B cell (primary cell): ENCODE measurements at regions not wholly inside any gene's neighbourhood (a gene's known extent, or its start where the extent isn't known, plus 50 kb on each side); places are given as distances from the start of the nearest gene placed in this dataset.

ENCODE experiments used
- ATAC-seq: fragments of 200-7000 bp; cut with Tn5 transposase; one replicate; pipeline ENCODE4 v1.10.0; 2021; ENCODE audit warnings: low read depth, mild to moderate bottlenecking, moderate number of reproducible peaks, moderate library complexity
- CTCF ChIA-PET: fragments of 350-600 bp; sonication (Branson Sonifier 250); formaldehyde crosslinking; loops from one replicate; lab custom pipeline; 2021; ENCODE audit warnings: antibody characterized with exemption, inconsistent platforms; lab: Charles Lee
- POLR2A ChIA-PET: fragments of 350-600 bp; sonication (Branson Sonifier 250); formaldehyde crosslinking; loops from one replicate; lab custom pipeline; 2021; ENCODE audit warnings: antibody characterized with exemption; lab: Charles Lee
- DNase-seq: peaks from one replicate; pipeline ENCODE4 v3.0.0; 2013
- H2AFZ ChIP-seq: 2 replicates; pipeline ENCODE4 v1.6.1; 2012; ENCODE audit warnings: mild to moderate bottlenecking, low read depth, low read length; ENCODE audit not compliant: insufficient read depth, poor library complexity, severe bottlenecking
- H3K27ac ChIP-seq, 2 donors: 1 replicate in 1 of 2; 2 replicates in 1 of 2; pipeline ENCODE4 v1.5.1; 2012 to 2013; ENCODE audit warnings: low read length in 2 of 2, mild to moderate bottlenecking in 2 of 2, moderate library complexity in 1 of 2
- H3K27me3 ChIP-seq, 4 experiments: fragments of 200-600 bp in 1 of 4; sonication (generic) in 1 of 4; replicated peaks in 1 of 4; 1 replicate in 2 of 4; 2 replicates in 2 of 4; pipeline versions ENCODE4 v1.6.1 to v1.7.0; 2013 to 2016; ENCODE audit warnings: low read length in 3 of 4, mild to moderate bottlenecking in 2 of 4, mixed read lengths in 1 of 4, moderate library complexity in 1 of 4; ENCODE audit not compliant: insufficient read depth in 4 of 4, control insufficient read depth in 3 of 4; ENCODE audit errors: control extremely low read depth in 1 of 4
- H3K36me3 ChIP-seq, 2 experiments: replicated peaks in 1 of 2; 1 replicate in 1 of 2; 2 replicates in 1 of 2; pipeline versions ENCODE4 v1.6.1 to v1.7.1; 2013; ENCODE audit warnings: low read length in 1 of 2; ENCODE audit not compliant: insufficient read depth in 2 of 2, control insufficient read depth in 1 of 2; ENCODE audit errors: control extremely low read depth in 1 of 2, extremely low read depth in 1 of 2
- H3K4me1 ChIP-seq, 2 donors: fragments of 200-600 bp in 1 of 2; sonication (generic) in 1 of 2; 1 replicate in 1 of 2; 2 replicates in 1 of 2; pipeline versions ENCODE4 v1.5.1 to v1.6.1; 2013 to 2017; ENCODE audit warnings: low read length in 2 of 2; ENCODE audit not compliant: control insufficient read depth in 2 of 2, insufficient read depth in 2 of 2
- H3K4me2 ChIP-seq: replicated peaks from 2 replicates; pipeline ENCODE3; 2012; ENCODE audit warnings: mild to moderate bottlenecking, low read depth, low read length; ENCODE audit not compliant: poor library complexity, severe bottlenecking
- H3K4me3 ChIP-seq, 5 experiments: fragments of 200-600 bp in 1 of 5; sonication (generic) in 1 of 5; 1 replicate in 3 of 5; 2 replicates in 2 of 5; pipeline versions ENCODE4 v1.5.1 to v1.7.0; 2011 to 2016; ENCODE audit warnings: low read length in 4 of 5, mild to moderate bottlenecking in 4 of 5, low read depth in 2 of 5, control low read depth in 1 of 5, moderate library complexity in 1 of 5; ENCODE audit not compliant: insufficient read depth in 1 of 5; ENCODE audit errors: control extremely low read depth in 1 of 5, extremely low read depth in 1 of 5
- H3K79me2 ChIP-seq: fragments of 200-600 bp; sonication (generic); one replicate; pipeline ENCODE4 v1.6.0; 2016; ENCODE audit warnings: low read length; ENCODE audit not compliant: control insufficient read depth, insufficient read depth
- H3K9ac ChIP-seq: fragments of 200-600 bp; sonication (generic); 2 replicates; pipeline ENCODE4 v1.6.1; 2017; ENCODE audit warnings: mild to moderate bottlenecking, low read length, moderate library complexity
- H3K9me3 ChIP-seq, 3 donors: one replicate each; pipeline versions ENCODE4 v1.6.1 to v1.7.1; 2013; ENCODE audit warnings: low read length in 2 of 3; ENCODE audit not compliant: control insufficient read depth in 2 of 3, insufficient read depth in 1 of 3; ENCODE audit errors: control extremely low read depth in 1 of 3
- H4K20me1 ChIP-seq: 2 replicates; pipeline ENCODE4 v1.6.0; 2012; ENCODE audit warnings: mild to moderate bottlenecking, low read length; ENCODE audit not compliant: insufficient read depth, control insufficient read depth, poor library complexity, severe bottlenecking
- H3K27ac Mint-ChIP-seq: one replicate; pipeline ENCODE4 v1.8.0; 2021; ENCODE audit warnings: mixed read lengths
- H3K27me3 Mint-ChIP-seq: one replicate; pipeline ENCODE4 v1.8.0; 2021; ENCODE audit warnings: mixed read lengths
- H3K4me1 Mint-ChIP-seq: one replicate; pipeline ENCODE4 v1.8.0; 2021; ENCODE audit warnings: mixed read lengths
- H3K4me3 Mint-ChIP-seq: one replicate; pipeline ENCODE4 v1.8.0; 2021; ENCODE audit warnings: mixed read lengths
- H3K9me3 Mint-ChIP-seq: one replicate; pipeline ENCODE4 v1.8.0; 2022; ENCODE audit warnings: mixed read lengths; ENCODE audit not compliant: insufficient read depth
- CTCF ChIP-seq: fragments of 200-600 bp; IDR thresholded peaks from one replicate; pipeline ENCODE4 v1.8.0; 2022; ENCODE audit warnings: antibody characterized with exemption, mild to moderate bottlenecking
- EZH2 ChIP-seq: IDR thresholded peaks from 2 replicates; pipeline ENCODE4 v1.6.1; 2012; ENCODE audit warnings: borderline replicate concordance, low read depth, mild to moderate bottlenecking, moderate library complexity, low read length; ENCODE audit not compliant: insufficient read depth, poor library complexity, severe bottlenecking
- WGBS: methylation state at CpG from one replicate; pipeline ENCODE4 v1.1.5; 2013; ENCODE audit warnings: missing lambda C conversion rate; ENCODE audit not compliant: insufficient coverage; 5-methylcytosine and 5-hydroxymethylcytosine counted together
- intact Hi-C: fragments of 100-400 bp; cut with micrococcal nuclease; formaldehyde crosslinking; loops from one replicate; pipeline ENCODE4 v1.10.0; 2022

- intact Hi-C loops, result no loop called here
- TF ChIP-seq CTCF, result no peak
- TF ChIP-seq EZH2, result no peak
- H3K4me1 ChIP-seq, result no peaks in the 10 kb centered on the region
- H3K36me3 ChIP-seq, result no peaks in the 10 kb centered on the region
- no peak overlapping the region for H3K27ac ChIP-seq
- no CpG with 5 or more reads among the region's 1 CpG for WGBS
- POLR2A ChIA-PET, result no interaction called here
- no peaks in the 10 kb centered on the region for H3K4me1 Mint-ChIP-seq
- H3K27me3 ChIP-seq, result no peaks in the 10 kb centered on the region
- no peaks in the 10 kb centered on the region for H3K9me3 Mint-ChIP-seq
- no peaks in the 10 kb centered on the region for H3K9me3 ChIP-seq
- H2AFZ ChIP-seq, result no peak overlapping the region
- H3K4me3 ChIP-seq, result no peak overlapping the region
- no peak overlapping the region for H3K4me3 Mint-ChIP-seq
- ATAC-seq (no peak), DNase-seq (no peak)
- H4K20me1 ChIP-seq, result no peaks in the 10 kb centered on the region
- no peak overlapping the region for H3K4me2 ChIP-seq
- H3K27me3 Mint-ChIP-seq, result no peaks in the 10 kb centered on the region
- H3K27ac Mint-ChIP-seq, result no peak overlapping the region
- H3K9ac ChIP-seq, result no peak overlapping the region
- H3K79me2 ChIP-seq, result no peaks in the 10 kb centered on the region
- CTCF ChIA-PET, result no interaction called here
Observed at GRCh38 chr3:118504906-118505305, 529.7 kb downstream of the IGSF11 start.

- Histone ChIP-seq H3K27ac (no peak overlapping the region), H3K79me2 (no peaks in the 10 kb centered on the region), H3K4me2 (no peak overlapping the region), H3K9me3 (no peaks in the 10 kb centered on the region), H2AFZ (no peak overlapping the region), H3K36me3 (no peaks in the 10 kb centered on the region), H3K27me3 (no peaks in the 10 kb centered on the region), H3K4me3 (no peak overlapping the region), H3K4me1 (no peaks in the 10 kb centered on the region), H3K9ac (no peak overlapping the region), H4K20me1 (no peaks in the 10 kb centered on the region)
- H3K4me3 Mint-ChIP-seq, result no peak overlapping the region
- no peak overlapping the region for H3K27ac Mint-ChIP-seq
- no peaks in the 10 kb centered on the region for H3K27me3 Mint-ChIP-seq
- ChIA-PET CTCF (no interaction called here), POLR2A (no interaction called here)
- no peaks in the 10 kb centered on the region for H3K4me1 Mint-ChIP-seq
- no peak for DNase-seq
- no CpG with 5 or more reads among the region's 2 CpGs for WGBS
- TF ChIP-seq CTCF, result no peak
- no peak for TF ChIP-seq EZH2
- H3K9me3 Mint-ChIP-seq, result no peaks in the 10 kb centered on the region
- intact Hi-C loops, result no loop called here
- no peak for ATAC-seq
Observed at GRCh38 chr3:118505784-118506183, 528.9 kb downstream of the IGSF11 start.
